ENCODE measurements at regions not wholly inside any gene's neighbourhood (a gene's known extent, or its start where the extent isn't known, plus 50 kb on each side); places are given as distances from the start of the nearest gene placed in this dataset.

- DNase-seq: no peak
These were observed 86.4 kb downstream of the FOXL1 start for GRCh38 chr16:86664522-86665318.

- DNase-seq: no peak
These were observed 86.9 kb downstream of the FOXL1 start for GRCh38 chr16:86665319-86665675.

GRCh38 chr16:86665929-86666328 is 87.6 kb downstream of the FOXL1 start:
- no peak for DNase-seq

GRCh38 chr16:86667035-86667434 is 88.7 kb downstream of the FOXL1 start:
- no peak for DNase-seq

GRCh38 chr16:86668136-86668910 is 90.0 kb downstream of the FOXL1 start:
- DNase-seq: no peak

- no peak for DNase-seq
These were observed 91.0 kb downstream of the FOXL1 start for GRCh38 chr16:86669285-86669805.

GRCh38 chr16:86669937-86670749 is 91.8 kb downstream of the FOXL1 start:
- DNase-seq: no peak

GRCh38 chr16:86670750-86671234 is 92.4 kb downstream of the FOXL1 start:
- DNase-seq: no peak

- no peak for DNase-seq
These were observed 93.3 kb downstream of the FOXL1 start for GRCh38 chr16:86671486-86672178.

- DNase-seq: no peak
These were observed 94.0 kb downstream of the FOXL1 start for GRCh38 chr16:86672179-86672863.

GRCh38 chr16:86673090-86673955 is 95.0 kb downstream of the FOXL1 start:
- DNase-seq: no peak

GRCh38 chr16:86673956-86674453 is 95.7 kb downstream of the FOXL1 start:
- no peak for DNase-seq

GRCh38 chr16:86676254-86676670 is 97.9 kb downstream of the FOXL1 start:
- no peak for DNase-seq

- no peak for DNase-seq
These were observed 101.1 kb downstream of the FOXL1 start for GRCh38 chr16:86679490-86679889.

- no peak for DNase-seq
These were observed 101.8 kb downstream of the FOXL1 start for GRCh38 chr16:86680162-86680561.

- DNase-seq: no peak
These were observed 102.3 kb downstream of the FOXL1 start for GRCh38 chr16:86680661-86681030.

GRCh38 chr16:86681031-86681756 is 102.8 kb downstream of the FOXL1 start:
- DNase-seq: no peak

GRCh38 chr16:86681757-86682106 is 103.4 kb downstream of the FOXL1 start:
- DNase-seq: no peak

GRCh38 chr16:86682219-86682904 is 104.0 kb downstream of the FOXL1 start:
- DNase-seq: no peak
